ENCODE measurements at regions not wholly inside any gene's neighbourhood (a gene's known extent, or its start where the extent isn't known, plus 50 kb on each side); places are given as distances from the start of the nearest gene placed in this dataset.
A peak's percentile ranks its signal among the peaks of the same experiment; 100 is the strongest.

- no peak overlapping the region for H3K4me3 ChIP-seq (replicated peaks in 1 of 3; ENCODE audit: low read depth in 2 of 3, low read length in 3 of 3)
- no peaks in the 10 kb centered on the region for H3K79me2 ChIP-seq (ENCODE audit: insufficient read depth, low read length)
- H3K4me1 ChIP-seq (ENCODE audit: control insufficient read depth in 1 of 2, insufficient read depth in 2 of 2, low read length in 2 of 2): peaks cover 24 to 33% of the 10 kb centered on the region in 2 donors
- H3K4me3 Mint-ChIP-seq: no peak overlapping the region
- no peak overlapping the region for H3K9ac ChIP-seq (ENCODE audit: insufficient read depth, low read length, poor library complexity, severe bottlenecking)
- H3K36me3 Mint-ChIP-seq: no peaks in the 10 kb centered on the region
- no peak overlapping the region for H2AFZ ChIP-seq (ENCODE audit: insufficient read depth, low read depth, low read length, poor library complexity, severe bottlenecking)
- intact Hi-C loops (cut with micrococcal nuclease): no loop called here
- peaks cover 0 to 5% (median 2%) of the 10 kb centered on the region in 3 donors for H3K27me3 Mint-ChIP-seq (ENCODE audit: low read depth in 3 of 3)
- no peaks in the 10 kb centered on the region for H3K9me3 ChIP-seq (replicated peaks in 1 of 2; ENCODE audit: control insufficient read depth in 1 of 2, insufficient read depth in 1 of 2, low read length in 2 of 2)
- H3K27ac Mint-ChIP-seq: peak overlapping the region in 1 of 7 donors; percentile 21
- no peak overlapping the region for H3K4me2 ChIP-seq (replicated peaks; ENCODE audit: extremely low read depth, low read length, poor library complexity, severe bottlenecking)
- H3K4me1 Mint-ChIP-seq: peaks cover 43% of the 10 kb centered on the region
- H3K27me3 ChIP-seq (ENCODE audit: control insufficient read depth in 2 of 2, insufficient read depth in 2 of 2, low read length in 2 of 2): no peaks in the 10 kb centered on the region
- H3K27ac ChIP-seq (ENCODE audit: low read depth in 1 of 2, low read length in 2 of 2): no peak overlapping the region
- 95% methylated on average over 9 of the region's 11 CpGs for WGBS (ENCODE audit: insufficient coverage)
- no peak for DNase-seq
- H3K9me3 Mint-ChIP-seq: peaks cover 0 to 5% (median 1%) of the 10 kb centered on the region in 7 donors
- no peak for TF ChIP-seq CTCF (IDR thresholded peaks at IDR 0.05)
- no peaks in the 10 kb centered on the region for H3K36me3 ChIP-seq (replicated peaks in 1 of 2; ENCODE audit: control insufficient read depth in 1 of 2, insufficient read depth in 2 of 2, low read length in 2 of 2)
- no peaks in the 10 kb centered on the region for H4K20me1 ChIP-seq (ENCODE audit: insufficient read depth, low read length)
Observed at GRCh38 chr11:45517171-45517770, 148.2 kb downstream of the CHST1 start.

- no peaks in the 10 kb centered on the region for H3K27me3 ChIP-seq (ENCODE audit: control insufficient read depth in 2 of 2, insufficient read depth in 2 of 2, low read length in 2 of 2)
- no peak overlapping the region for H3K9ac ChIP-seq (ENCODE audit: insufficient read depth, low read length, poor library complexity, severe bottlenecking)
- Mint-ChIP-seq H3K4me3 (no peak overlapping the region), H3K27ac (peak overlapping the region in 3 of 7 donors; percentile 8 to 66 (median 19)), H3K4me1 (peaks cover 32% of the 10 kb centered on the region), H3K27me3 (ENCODE audit: low read depth in 3 of 3) (peaks cover 2 to 7% (median 2%) of the 10 kb centered on the region in 3 donors), H3K9me3 (peaks cover 0 to 2% (median 0%) of the 10 kb centered on the region in 7 donors), H3K36me3 (no peaks in the 10 kb centered on the region)
- no peak overlapping the region for H3K27ac ChIP-seq (ENCODE audit: low read depth in 1 of 2, low read length in 2 of 2)
- 0% methylated on average over 1 of the region's 8 CpGs for WGBS (ENCODE audit: insufficient coverage)
- no peak for TF ChIP-seq CTCF (IDR thresholded peaks at IDR 0.05)
- peak overlapping the region; percentile 32 for H2AFZ ChIP-seq (ENCODE audit: insufficient read depth, low read depth, low read length, poor library complexity, severe bottlenecking)
- no peaks in the 10 kb centered on the region for H4K20me1 ChIP-seq (ENCODE audit: insufficient read depth, low read length)
- intact Hi-C loops (cut with micrococcal nuclease): no loop called here
- no peak overlapping the region for H3K4me3 ChIP-seq (replicated peaks in 1 of 3; ENCODE audit: low read depth in 2 of 3, low read length in 3 of 3)
- H3K79me2 ChIP-seq (ENCODE audit: insufficient read depth, low read length): no peaks in the 10 kb centered on the region
- H3K9me3 ChIP-seq (replicated peaks in 1 of 2; ENCODE audit: control insufficient read depth in 1 of 2, insufficient read depth in 1 of 2, low read length in 2 of 2): no peaks in the 10 kb centered on the region
- no peak overlapping the region for H3K4me2 ChIP-seq (replicated peaks; ENCODE audit: extremely low read depth, low read length, poor library complexity, severe bottlenecking)
- no peak for DNase-seq
- no peaks in the 10 kb centered on the region for H3K36me3 ChIP-seq (replicated peaks in 1 of 2; ENCODE audit: control insufficient read depth in 1 of 2, insufficient read depth in 2 of 2, low read length in 2 of 2)
- H3K4me1 ChIP-seq (ENCODE audit: control insufficient read depth in 1 of 2, insufficient read depth in 2 of 2, low read length in 2 of 2): peaks cover 14 to 20% of the 10 kb centered on the region in 2 donors
Observed at GRCh38 chr11:45513821-45514340, 151.5 kb downstream of the CHST1 start.
